ENCODE measurements at regions not wholly inside any gene's neighbourhood (a gene's known extent, or its start where the extent isn't known, plus 50 kb on each side); places are given as distances from the start of the nearest gene placed in this dataset.

GRCh38 chr5:5006548-5006947 is 133.6 kb upstream of the ADAMTS16 start:
- Histone ChIP-seq H2AFZ (ENCODE audit: low read depth) (no peak overlapping the region), H3K4me3 (IDR thresholded peaks at IDR 0.05; ENCODE audit: insufficient read depth, low read depth, low read length) (no peak overlapping the region), H3K27ac (no peak overlapping the region), H3K4me2 (peak overlapping the region; percentile 4; the same call in 1 of the 2 replicates), H4K20me1 (ENCODE audit: insufficient read depth) (no peaks in the 10 kb centered on the region), H3K9ac (no peak overlapping the region), H3K27me3 (ENCODE audit: insufficient read depth, low read depth) (no peaks in the 10 kb centered on the region), H3K4me1 (ENCODE audit: low read depth, poor library complexity, severe bottlenecking) (peaks cover 12% of the 10 kb centered on the region), H3K36me3 (ENCODE audit: insufficient read depth) (no peaks in the 10 kb centered on the region), H3K79me2 (ENCODE audit: insufficient read depth, low read depth) (no peaks in the 10 kb centered on the region)
- TF ChIP-seq CTCF (conservative IDR thresholded peaks at IDR 0.05; ENCODE audit: low read depth, low read length) = no peak

GRCh38 chr5:5009240-5009639 is 130.9 kb upstream of the ADAMTS16 start:
- H3K9ac ChIP-seq = no peak overlapping the region
- no peak overlapping the region for H3K4me2 ChIP-seq
- no peak overlapping the region for H2AFZ ChIP-seq (ENCODE audit: low read depth)
- H3K4me3 ChIP-seq (IDR thresholded peaks at IDR 0.05; ENCODE audit: insufficient read depth, low read depth, low read length) = no peak overlapping the region
- H3K79me2 ChIP-seq (ENCODE audit: insufficient read depth, low read depth) = no peaks in the 10 kb centered on the region
- no peak overlapping the region for H3K27ac ChIP-seq
- no peaks in the 10 kb centered on the region for H4K20me1 ChIP-seq (ENCODE audit: insufficient read depth)
- H3K36me3 ChIP-seq (ENCODE audit: insufficient read depth) = no peaks in the 10 kb centered on the region
- no peak for TF ChIP-seq CTCF (conservative IDR thresholded peaks at IDR 0.05; ENCODE audit: low read depth, low read length)
- peaks cover 12% of the 10 kb centered on the region for H3K4me1 ChIP-seq (ENCODE audit: low read depth, poor library complexity, severe bottlenecking)
- H3K27me3 ChIP-seq (ENCODE audit: insufficient read depth, low read depth) = no peaks in the 10 kb centered on the region

GRCh38 chr5:5011151-5011550 is 129.0 kb upstream of the ADAMTS16 start:
- no peak overlapping the region for H3K4me2 ChIP-seq
- H3K36me3 ChIP-seq (ENCODE audit: insufficient read depth) = no peaks in the 10 kb centered on the region
- no peak for TF ChIP-seq CTCF (conservative IDR thresholded peaks at IDR 0.05; ENCODE audit: low read depth, low read length)
- H4K20me1 ChIP-seq (ENCODE audit: insufficient read depth) = no peaks in the 10 kb centered on the region
- H3K4me1 ChIP-seq (ENCODE audit: low read depth, poor library complexity, severe bottlenecking) = peaks cover 4% of the 10 kb centered on the region
- no peak overlapping the region for H3K27ac ChIP-seq
- no peak overlapping the region for H2AFZ ChIP-seq (ENCODE audit: low read depth)
- H3K79me2 ChIP-seq (ENCODE audit: insufficient read depth, low read depth) = no peaks in the 10 kb centered on the region
- H3K9ac ChIP-seq = no peak overlapping the region
- no peak overlapping the region for H3K4me3 ChIP-seq (IDR thresholded peaks at IDR 0.05; ENCODE audit: insufficient read depth, low read depth, low read length)
- H3K27me3 ChIP-seq (ENCODE audit: insufficient read depth, low read depth) = no peaks in the 10 kb centered on the region

GRCh38 chr5:5014586-5015235 is 125.4 kb upstream of the ADAMTS16 start:
- Histone ChIP-seq H3K27ac (no peak overlapping the region), H2AFZ (ENCODE audit: low read depth) (no peak overlapping the region), H3K4me3 (IDR thresholded peaks at IDR 0.05; ENCODE audit: insufficient read depth, low read depth, low read length) (no peak overlapping the region), H4K20me1 (ENCODE audit: insufficient read depth) (no peaks in the 10 kb centered on the region), H3K4me1 (ENCODE audit: low read depth, poor library complexity, severe bottlenecking) (no peaks in the 10 kb centered on the region), H3K36me3 (ENCODE audit: insufficient read depth) (no peaks in the 10 kb centered on the region), H3K27me3 (ENCODE audit: insufficient read depth, low read depth) (no peaks in the 10 kb centered on the region), H3K9ac (no peak overlapping the region), H3K79me2 (ENCODE audit: insufficient read depth, low read depth) (no peaks in the 10 kb centered on the region), H3K4me2 (no peak overlapping the region)
- TF ChIP-seq CTCF (conservative IDR thresholded peaks at IDR 0.05; ENCODE audit: low read depth, low read length) = no peak
